ENCODE measurements at regions not wholly inside any gene's neighbourhood (a gene's known extent, or its start where the extent isn't known, plus 50 kb on each side); places are given as distances from the start of the nearest gene placed in this dataset.

GRCh38 chr10:28202941-28203352 is 99.9 kb downstream of the MPP7 start:
- TF ChIP-seq EGR1 (IDR thresholded peaks at IDR 0.05; ENCODE audit: low read depth in 2 of 2) (no peak), FOXA1 (IDR thresholded peaks at IDR 0.05) (no peak), HNF4G (IDR thresholded peaks at IDR 0.05) (no peak), RXRA (IDR thresholded peaks at IDR 0.05) (no peak), SP1 (IDR thresholded peaks at IDR 0.05) (no peak), RAD21 (IDR thresholded peaks at IDR 0.05) (no peak), ATF3 (IDR thresholded peaks at IDR 0.05) (no peak), HNF4A (conservative IDR thresholded peaks at IDR 0.05) (no peak), MAX (IDR thresholded peaks at IDR 0.05) (no peak)
- Histone ChIP-seq H3K9ac (ENCODE audit: low read depth in 1 of 2, low read length in 2 of 2) (no peak overlapping the region), H3K9me3 (ENCODE audit: control insufficient read depth in 4 of 4, low read length in 3 of 4) (no peaks in the 10 kb centered on the region), H3K36me3 (ENCODE audit: control insufficient read depth in 4 of 4, insufficient read depth in 3 of 4, low read depth in 1 of 4, low read length in 3 of 4) (no peaks in the 10 kb centered on the region), H3K27me3 (ENCODE audit: control insufficient read depth in 4 of 4, insufficient read depth in 4 of 4, low read length in 3 of 4) (no peaks in the 10 kb centered on the region), H3K4me1 (ENCODE audit: control insufficient read depth in 4 of 4, insufficient read depth in 4 of 4, low read length in 3 of 4) (no peaks in the 10 kb centered on the region), H3K4me3 (ENCODE audit: low read depth in 1 of 3, low read length in 3 of 3) (no peak overlapping the region), H3K27ac (ENCODE audit: low read depth in 1 of 2, low read length in 2 of 2) (no peak overlapping the region)
- WGBS, result 69% methylated on average over 5 of the region's 5 CpGs
- DNase-seq (ENCODE audit: low spot score), result no peak

GRCh38 chr10:28201410-28202400 is 101.2 kb downstream of the MPP7 start:
- TF ChIP-seq ATF3 (IDR thresholded peaks at IDR 0.05), result no peak
- no peak overlapping the region for H3K27ac ChIP-seq (ENCODE audit: low read depth in 1 of 2, low read length in 2 of 2)
- 81% methylated on average over 9 of the region's 9 CpGs for WGBS
- H3K36me3 ChIP-seq (ENCODE audit: control insufficient read depth in 4 of 4, insufficient read depth in 3 of 4, low read depth in 1 of 4, low read length in 3 of 4), result no peaks in the 10 kb centered on the region
- H3K9ac ChIP-seq (ENCODE audit: low read depth in 1 of 2, low read length in 2 of 2), result no peak overlapping the region
- no peak overlapping the region for H3K4me3 ChIP-seq (ENCODE audit: low read depth in 1 of 3, low read length in 3 of 3)
- DNase-seq (ENCODE audit: low spot score), result no peak
- no peaks in the 10 kb centered on the region for H3K4me1 ChIP-seq (ENCODE audit: control insufficient read depth in 4 of 4, insufficient read depth in 4 of 4, low read length in 3 of 4)
- H3K27me3 ChIP-seq (ENCODE audit: control insufficient read depth in 4 of 4, insufficient read depth in 4 of 4, low read length in 3 of 4), result no peaks in the 10 kb centered on the region
- no peaks in the 10 kb centered on the region for H3K9me3 ChIP-seq (ENCODE audit: control insufficient read depth in 4 of 4, low read length in 3 of 4)

- Histone ChIP-seq H3K9me3 (ENCODE audit: control insufficient read depth in 4 of 4, low read length in 3 of 4) (no peaks in the 10 kb centered on the region), H3K36me3 (ENCODE audit: control insufficient read depth in 4 of 4, insufficient read depth in 3 of 4, low read depth in 1 of 4, low read length in 3 of 4) (no peaks in the 10 kb centered on the region), H3K9ac (ENCODE audit: low read depth in 1 of 2, low read length in 2 of 2) (no peak overlapping the region), H3K27ac (ENCODE audit: low read depth in 1 of 2, low read length in 2 of 2) (no peak overlapping the region), H3K27me3 (ENCODE audit: control insufficient read depth in 4 of 4, insufficient read depth in 4 of 4, low read length in 3 of 4) (no peaks in the 10 kb centered on the region), H3K4me1 (ENCODE audit: control insufficient read depth in 4 of 4, insufficient read depth in 4 of 4, low read length in 3 of 4) (no peaks in the 10 kb centered on the region), H3K4me3 (ENCODE audit: low read depth in 1 of 3, low read length in 3 of 3) (no peak overlapping the region)
- TF ChIP-seq NR2F2 (IDR thresholded peaks at IDR 0.05) (no peak), EGR1 (IDR thresholded peaks at IDR 0.05; ENCODE audit: low read depth in 2 of 2) (no peak), GABPA (IDR thresholded peaks at IDR 0.05 in 1 of 2, conservative IDR thresholded peaks at IDR 0.05 in 1 of 2) (no peak), HNF4A (conservative IDR thresholded peaks at IDR 0.05) (no peak), HNF4G (IDR thresholded peaks at IDR 0.05) (no peak), SP1 (IDR thresholded peaks at IDR 0.05) (no peak), ZBTB33 (IDR thresholded peaks at IDR 0.05) (no peak), CTCF (IDR thresholded peaks at IDR 0.05; ENCODE audit: low read depth, low read length, missing input control) (no peak), ATF3 (IDR thresholded peaks at IDR 0.05) (no peak), RAD21 (IDR thresholded peaks at IDR 0.05) (no peak), JUND (IDR thresholded peaks at IDR 0.05) (no peak), FOXA1 (IDR thresholded peaks at IDR 0.05) (no peak), FOXA2 (IDR thresholded peaks at IDR 0.05) (no peak), RXRA (IDR thresholded peaks at IDR 0.05) (no peak), TAF1 (conservative IDR thresholded peaks at IDR 0.05) (no peak), MAX (IDR thresholded peaks at IDR 0.05) (no peak), YY1 (IDR thresholded peaks at IDR 0.05) (no peak)
- no peak for DNase-seq (ENCODE audit: low spot score)
- 81% methylated on average over 1 of the region's 1 CpG for WGBS
Measured at GRCh38 chr10:28200775-28201174, 102.1 kb downstream of the MPP7 start.

Data from liver (tissue), 8 donors.